Hepatocyte (in vitro differentiated cells): ENCODE measurements at regions not wholly inside any gene's neighbourhood (a gene's known extent, or its start where the extent isn't known, plus 50 kb on each side); places are given as distances from the start of the nearest gene placed in this dataset.

Experiments used
- DNase-seq: peaks from one replicate; pipeline ENCODE4 v3.0.0-alpha.2; 2016; ENCODE audit warnings: low spot score
- H2AFZ ChIP-seq: fragments of 200-600 bp; sonication (generic); 2 replicates; pipeline ENCODE4 v1.6.0; 2016; ENCODE audit warnings: antibody characterized with exemption, mild to moderate bottlenecking
- H3K27ac ChIP-seq: fragments of 200-600 bp; sonication (generic); 2 replicates; pipeline ENCODE4 v1.5.1; 2016; ENCODE audit warnings: mild to moderate bottlenecking
- H3K27me3 ChIP-seq: fragments of 200-600 bp; sonication (generic); 2 replicates; pipeline ENCODE4 v1.6.1; 2016
- H3K36me3 ChIP-seq: fragments of 200-600 bp; sonication (generic); replicated peaks from 2 replicates; pipeline ENCODE4 v1.5.1; 2016; ENCODE audit warnings: low read depth; ENCODE audit not compliant: insufficient read depth
- H3K4me1 ChIP-seq: fragments of 200-600 bp; sonication (generic); 2 replicates; pipeline ENCODE4 v1.5.1; 2016; ENCODE audit warnings: mild to moderate bottlenecking, moderate library complexity; ENCODE audit not compliant: insufficient read depth
- H3K4me2 ChIP-seq: fragments of 200-600 bp; sonication (generic); 2 replicates; pipeline ENCODE4 v1.6.0; 2016
- H3K4me3 ChIP-seq: fragments of 200-600 bp; sonication (generic); 2 replicates; pipeline ENCODE4 v1.5.1; 2016; ENCODE audit warnings: mild to moderate bottlenecking
- H3K79me2 ChIP-seq: fragments of 200-600 bp; sonication (generic); 2 replicates; pipeline ENCODE4 v1.6.0; 2017; ENCODE audit warnings: mild to moderate bottlenecking
- H3K9me2 ChIP-seq: fragments of 200-600 bp; sonication (generic); replicated peaks from 2 replicates; pipeline ENCODE4 v1.6.0; 2017; ENCODE audit warnings: mild to moderate bottlenecking; ENCODE audit not compliant: insufficient read depth
- H3K9me3 ChIP-seq: fragments of 200-600 bp; sonication (generic); 2 replicates; pipeline ENCODE4 v1.5.1; 2016; ENCODE audit warnings: low read depth, mild to moderate bottlenecking
- H4K20me1 ChIP-seq: fragments of 200-600 bp; sonication (generic); 2 replicates; pipeline ENCODE4 v1.6.0; 2016; ENCODE audit warnings: mild to moderate bottlenecking; ENCODE audit not compliant: insufficient read depth, poor library complexity, severe bottlenecking
- CTCF ChIP-seq: fragments of 200-600 bp; sonication (generic); IDR thresholded peaks from 2 replicates; pipeline ENCODE4 v1.5.1; 2016; ENCODE audit warnings: antibody characterized with exemption, mild to moderate bottlenecking; ENCODE audit not compliant: poor library complexity
- EZH2 ChIP-seq: fragments of 200-600 bp; sonication (generic); IDR thresholded peaks from 2 replicates; pipeline ENCODE4 v1.6.1; 2016; ENCODE audit warnings: antibody characterized with exemption, mild to moderate bottlenecking, borderline replicate concordance
- EZH2phosphoT487 ChIP-seq: fragments of 200-600 bp; sonication (generic); IDR thresholded peaks from one replicate; pipeline ENCODE4 v1.6.1; 2018; ENCODE audit warnings: antibody characterized with exemption, mild to moderate bottlenecking, low read depth, moderate library complexity; ENCODE audit not compliant: unreplicated experiment, severe bottlenecking
- WGBS: methylation state at CpG from one replicate; pipeline ENCODE4 v1.1.6; 2016; ENCODE audit warnings: low lambda C conversion rate; ENCODE audit errors: missing lambda C conversion rate; 5-methylcytosine and 5-hydroxymethylcytosine counted together

- H3K27me3 ChIP-seq, result no peaks in the 10 kb centered on the region
- DNase-seq, result no peak
- H3K4me3 ChIP-seq, result no peak overlapping the region
- H3K9me3 ChIP-seq, result no peaks in the 10 kb centered on the region
- H3K27ac ChIP-seq, result no peak overlapping the region
- no peaks in the 10 kb centered on the region for H3K36me3 ChIP-seq
- WGBS, result 90% methylated on average over 3 of the region's 3 CpGs
- no peaks in the 10 kb centered on the region for H3K79me2 ChIP-seq
- H4K20me1 ChIP-seq, result no peaks in the 10 kb centered on the region
- H2AFZ ChIP-seq, result no peak overlapping the region
- no peaks in the 10 kb centered on the region for H3K4me1 ChIP-seq
- H3K4me2 ChIP-seq, result no peak overlapping the region
- no peaks in the 10 kb centered on the region for H3K9me2 ChIP-seq
- TF ChIP-seq EZH2phosphoT487, result no peak
- TF ChIP-seq EZH2, result no peak
- TF ChIP-seq CTCF, result no peak
These were observed 145.5 kb downstream of the ADCYAP1 start for GRCh38 chr18:1050012-1050657.

- Histone ChIP-seq H3K9me2 (no peaks in the 10 kb centered on the region), H3K36me3 (no peaks in the 10 kb centered on the region), H3K4me3 (no peak overlapping the region), H3K27me3 (no peaks in the 10 kb centered on the region), H4K20me1 (no peaks in the 10 kb centered on the region), H2AFZ (no peak overlapping the region), H3K79me2 (no peaks in the 10 kb centered on the region), H3K4me2 (no peak overlapping the region), H3K27ac (no peak overlapping the region), H3K4me1 (no peaks in the 10 kb centered on the region), H3K9me3 (no peaks in the 10 kb centered on the region)
- TF ChIP-seq CTCF (no peak), EZH2phosphoT487 (no peak), EZH2 (no peak)
- DNase-seq, result no peak
These were observed 147.6 kb downstream of the ADCYAP1 start for GRCh38 chr18:1052301-1052700.

DNA sequence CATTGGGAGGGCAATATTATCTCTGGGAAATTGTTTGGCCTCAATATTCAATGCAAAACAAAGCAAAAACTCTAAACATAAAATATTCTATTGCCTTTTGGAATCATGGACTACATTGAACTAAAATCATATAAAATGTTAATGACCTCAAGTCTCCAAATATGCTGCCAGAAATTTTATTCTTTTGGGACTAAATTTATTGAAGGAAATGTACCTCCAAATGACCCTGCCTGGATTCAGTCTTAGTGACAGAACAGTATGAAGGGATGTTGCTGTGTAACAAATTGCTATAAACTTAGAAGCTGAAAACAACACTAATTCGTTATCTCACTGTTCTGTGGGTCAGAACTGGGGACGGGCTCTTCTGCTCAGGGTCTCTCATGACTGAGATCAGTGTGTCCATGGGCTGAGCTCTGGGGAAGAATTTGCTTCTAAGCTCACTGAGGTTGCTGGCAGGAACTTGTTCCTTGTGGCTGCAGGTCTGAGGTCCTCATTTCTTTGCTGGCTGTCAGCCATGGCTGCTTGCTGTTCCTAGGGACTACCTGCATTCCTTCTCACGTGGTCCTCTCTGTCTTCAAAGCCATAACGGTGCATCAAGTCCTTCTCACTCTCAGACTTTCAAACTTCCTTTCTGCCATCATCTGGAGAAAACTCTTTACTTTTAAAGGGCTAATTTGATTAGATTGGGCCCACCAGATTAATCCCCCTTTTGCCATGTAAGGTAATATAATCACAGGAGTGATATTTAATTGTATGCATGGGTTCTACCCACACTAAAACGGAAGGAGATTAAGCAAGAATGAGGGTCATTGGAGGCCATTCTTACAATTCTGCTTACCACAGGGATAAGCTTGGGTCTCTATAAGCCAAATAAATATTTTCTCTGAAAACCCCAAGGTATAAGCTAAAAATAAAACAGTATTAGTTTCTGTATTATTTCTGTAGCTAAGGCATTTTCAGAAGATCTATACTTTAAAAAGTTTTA, 149.0 kb downstream of the ADCYAP1 start:
- no peak overlapping the region for H2AFZ ChIP-seq
- no peak for DNase-seq
- no peaks in the 10 kb centered on the region for H3K27me3 ChIP-seq
- no peak overlapping the region for H3K4me2 ChIP-seq
- no peaks in the 10 kb centered on the region for H3K9me2 ChIP-seq
- TF ChIP-seq CTCF (no peak), EZH2 (no peak)
- H3K4me1 ChIP-seq, result no peaks in the 10 kb centered on the region
- no peaks in the 10 kb centered on the region for H3K9me3 ChIP-seq
- H3K4me3 ChIP-seq, result no peak overlapping the region
- H3K27ac ChIP-seq, result no peak overlapping the region
- WGBS, result 71% methylated on average over 5 of the region's 5 CpGs
- H4K20me1 ChIP-seq, result no peaks in the 10 kb centered on the region
- no peaks in the 10 kb centered on the region for H3K79me2 ChIP-seq
- H3K36me3 ChIP-seq, result no peaks in the 10 kb centered on the region
